ENCODE measurements at regions not wholly inside any gene's neighbourhood (a gene's known extent, or its start where the extent isn't known, plus 50 kb on each side); places are given as distances from the start of the nearest gene placed in this dataset.

- no peak for ATAC-seq
- no peak overlapping the region for H3K27ac Mint-ChIP-seq
- H3K27me3 Mint-ChIP-seq (ENCODE audit: low read depth): peaks cover 24% of the 10 kb centered on the region
- peaks cover 73% of the 10 kb centered on the region for H3K36me3 Mint-ChIP-seq
- ChIA-PET CTCF (no interaction called here), POLR2A (no interaction called here)
- peaks cover 78% of the 10 kb centered on the region for H3K9me3 Mint-ChIP-seq
- no peak for DNase-seq (ENCODE audit: low spot score)
- no peak for TF ChIP-seq ATF3 (CRISPR knock-in tag; conservative IDR thresholded peaks at IDR 0.05)
- H3K4me1 Mint-ChIP-seq: no peaks in the 10 kb centered on the region
- no peak overlapping the region for H3K4me3 Mint-ChIP-seq
Observed at GRCh38 chr12:127991485-127991884, 275.5 kb upstream of the TMEM132C start.

GRCh38 chr12:127998988-127999387 lies 268.0 kb upstream of the TMEM132C start:
- no peaks in the 10 kb centered on the region for H3K4me1 Mint-ChIP-seq
- ATAC-seq: no peak
- peaks cover 84% of the 10 kb centered on the region for H3K9me3 Mint-ChIP-seq
- TF ChIP-seq NR3C1 (CRISPR knock-in tag; conservative IDR thresholded peaks at IDR 0.05; ENCODE audit: low read depth) (no peak), GABPB1 (CRISPR knock-in tag; IDR thresholded peaks at IDR 0.05) (no peak), TEAD4 (CRISPR knock-in tag; IDR thresholded peaks at IDR 0.05) (no peak), ELF4 (CRISPR knock-in tag; IDR thresholded peaks at IDR 0.05; ENCODE audit: low read depth) (no peak), SOX15 (CRISPR knock-in tag; IDR thresholded peaks at IDR 0.05) (no peak), ATF1 (CRISPR knock-in tag; IDR thresholded peaks at IDR 0.05) (no peak), JUN (CRISPR knock-in tag; IDR thresholded peaks at IDR 0.05) (no peak)
- ChIA-PET CTCF (no interaction called here), POLR2A (no interaction called here)
- no peak overlapping the region for H3K4me3 Mint-ChIP-seq
- H3K27ac Mint-ChIP-seq: no peak overlapping the region
- peaks cover 72% of the 10 kb centered on the region for H3K36me3 Mint-ChIP-seq
- H3K27me3 Mint-ChIP-seq (ENCODE audit: low read depth): peaks cover 8% of the 10 kb centered on the region
- DNase-seq (ENCODE audit: low spot score): no peak

DNA sequence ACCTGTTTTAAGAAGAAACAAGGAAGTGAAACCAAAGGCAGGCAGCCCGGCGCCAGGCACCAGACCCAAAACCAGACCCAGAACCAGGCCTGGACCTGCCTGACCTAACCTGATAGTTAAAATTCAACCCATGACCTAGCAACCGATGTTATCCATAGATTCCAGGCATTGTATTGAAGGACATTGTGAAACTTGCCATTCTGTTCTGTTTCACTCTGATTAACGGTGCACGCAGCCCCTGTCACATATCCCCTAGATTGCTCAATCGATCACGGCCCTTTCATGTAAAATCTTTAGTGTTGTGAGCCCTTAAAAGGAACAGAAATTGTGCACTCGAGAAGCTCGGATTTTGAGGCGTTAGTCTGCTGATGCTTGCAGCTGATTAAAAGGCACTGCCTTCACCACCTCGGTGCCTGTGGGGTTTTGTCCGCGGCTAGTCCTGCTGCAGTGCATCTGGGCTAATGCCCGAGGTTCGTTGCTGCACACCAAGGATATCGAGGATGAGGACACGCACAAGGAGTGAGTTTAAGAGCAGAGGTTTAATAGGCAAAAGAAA lies 262.5 kb upstream of the TMEM132C start:
- Mint-ChIP-seq H3K4me3 (no peak overlapping the region), H3K36me3 (peaks cover 77% of the 10 kb centered on the region)
- no peak for ATAC-seq
- TF ChIP-seq ATF3 (CRISPR knock-in tag; conservative IDR thresholded peaks at IDR 0.05): no peak
- TF ChIP-seq, protein P1, sequence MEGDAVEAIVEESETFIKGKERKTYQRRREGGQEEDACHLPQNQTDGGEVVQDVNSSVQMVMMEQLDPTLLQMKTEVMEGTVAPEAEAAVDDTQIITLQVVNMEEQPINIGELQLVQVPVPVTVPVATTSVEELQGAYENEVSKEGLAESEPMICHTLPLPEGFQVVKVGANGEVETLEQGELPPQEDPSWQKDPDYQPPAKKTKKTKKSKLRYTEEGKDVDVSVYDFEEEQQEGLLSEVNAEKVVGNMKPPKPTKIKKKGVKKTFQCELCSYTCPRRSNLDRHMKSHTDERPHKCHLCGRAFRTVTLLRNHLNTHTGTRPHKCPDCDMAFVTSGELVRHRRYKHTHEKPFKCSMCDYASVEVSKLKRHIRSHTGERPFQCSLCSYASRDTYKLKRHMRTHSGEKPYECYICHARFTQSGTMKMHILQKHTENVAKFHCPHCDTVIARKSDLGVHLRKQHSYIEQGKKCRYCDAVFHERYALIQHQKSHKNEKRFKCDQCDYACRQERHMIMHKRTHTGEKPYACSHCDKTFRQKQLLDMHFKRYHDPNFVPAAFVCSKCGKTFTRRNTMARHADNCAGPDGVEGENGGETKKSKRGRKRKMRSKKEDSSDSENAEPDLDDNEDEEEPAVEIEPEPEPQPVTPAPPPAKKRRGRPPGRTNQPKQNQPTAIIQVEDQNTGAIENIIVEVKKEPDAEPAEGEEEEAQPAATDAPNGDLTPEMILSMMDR (IDR thresholded peaks at IDR 0.05): no peak
- TF ChIP-seq NFE2L1 (CRISPR knock-in tag; IDR thresholded peaks at IDR 0.05): no peak
- TF ChIP-seq TCF7 (CRISPR knock-in tag; IDR thresholded peaks at IDR 0.05; ENCODE audit: low read depth): no peak
- TF ChIP-seq ZNF232 (CRISPR knock-in tag; IDR thresholded peaks at IDR 0.05): no peak
- TF ChIP-seq ZBTB21 (CRISPR knock-in tag; IDR thresholded peaks at IDR 0.05; ENCODE audit: borderline replicate concordance): no peak
- no peak for TF ChIP-seq ERG (CRISPR knock-in tag; IDR thresholded peaks at IDR 0.05)
- TF ChIP-seq, protein P2, sequence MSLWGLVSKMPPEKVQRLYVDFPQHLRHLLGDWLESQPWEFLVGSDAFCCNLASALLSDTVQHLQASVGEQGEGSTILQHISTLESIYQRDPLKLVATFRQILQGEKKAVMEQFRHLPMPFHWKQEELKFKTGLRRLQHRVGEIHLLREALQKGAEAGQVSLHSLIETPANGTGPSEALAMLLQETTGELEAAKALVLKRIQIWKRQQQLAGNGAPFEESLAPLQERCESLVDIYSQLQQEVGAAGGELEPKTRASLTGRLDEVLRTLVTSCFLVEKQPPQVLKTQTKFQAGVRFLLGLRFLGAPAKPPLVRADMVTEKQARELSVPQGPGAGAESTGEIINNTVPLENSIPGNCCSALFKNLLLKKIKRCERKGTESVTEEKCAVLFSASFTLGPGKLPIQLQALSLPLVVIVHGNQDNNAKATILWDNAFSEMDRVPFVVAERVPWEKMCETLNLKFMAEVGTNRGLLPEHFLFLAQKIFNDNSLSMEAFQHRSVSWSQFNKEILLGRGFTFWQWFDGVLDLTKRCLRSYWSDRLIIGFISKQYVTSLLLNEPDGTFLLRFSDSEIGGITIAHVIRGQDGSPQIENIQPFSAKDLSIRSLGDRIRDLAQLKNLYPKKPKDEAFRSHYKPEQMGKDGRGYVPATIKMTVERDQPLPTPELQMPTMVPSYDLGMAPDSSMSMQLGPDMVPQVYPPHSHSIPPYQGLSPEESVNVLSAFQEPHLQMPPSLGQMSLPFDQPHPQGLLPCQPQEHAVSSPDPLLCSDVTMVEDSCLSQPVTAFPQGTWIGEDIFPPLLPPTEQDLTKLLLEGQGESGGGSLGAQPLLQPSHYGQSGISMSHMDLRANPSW (CRISPR knock-in tag; conservative IDR thresholded peaks at IDR 0.05; ENCODE audit: low read depth): no peak
- TF ChIP-seq, protein P3, sequence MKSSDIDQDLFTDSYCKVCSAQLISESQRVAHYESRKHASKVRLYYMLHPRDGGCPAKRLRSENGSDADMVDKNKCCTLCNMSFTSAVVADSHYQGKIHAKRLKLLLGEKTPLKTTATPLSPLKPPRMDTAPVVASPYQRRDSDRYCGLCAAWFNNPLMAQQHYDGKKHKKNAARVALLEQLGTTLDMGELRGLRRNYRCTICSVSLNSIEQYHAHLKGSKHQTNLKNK (CRISPR knock-in tag; IDR thresholded peaks at IDR 0.05): no peak
- TF ChIP-seq E2F1 (CRISPR knock-in tag; IDR thresholded peaks at IDR 0.05): no peak
- TF ChIP-seq ZNF138 (CRISPR knock-in tag; conservative IDR thresholded peaks at IDR 0.05): no peak
- TF ChIP-seq KAT7 (CRISPR knock-in tag; IDR thresholded peaks at IDR 0.05; ENCODE audit: borderline replicate concordance): no peak
- no peak for TF ChIP-seq CREM (CRISPR knock-in tag; IDR thresholded peaks at IDR 0.05)

More for the DNA sequence above, 262.5 kb upstream of the TMEM132C start:
- CTCF ChIA-PET: no interaction called here
- POLR2A ChIA-PET: no interaction called here
- Mint-ChIP-seq H3K27ac (no peak overlapping the region), H3K4me1 (no peaks in the 10 kb centered on the region), H3K27me3 (ENCODE audit: low read depth) (peaks cover 4% of the 10 kb centered on the region; the same call in 1 of the 2 replicates), H3K9me3 (peaks cover 80% of the 10 kb centered on the region)
- no peak for DNase-seq (ENCODE audit: low spot score)
